ENCODE measurements at regions not wholly inside any gene's neighbourhood (a gene's known extent, or its start where the extent isn't known, plus 50 kb on each side); places are given as distances from the start of the nearest gene placed in this dataset.
"Not testable (repeated sequence)": the region's sequence is repeated elsewhere in the genome, so short reads cannot be mapped to it uniquely, and the experiment has no call there.

DNA sequence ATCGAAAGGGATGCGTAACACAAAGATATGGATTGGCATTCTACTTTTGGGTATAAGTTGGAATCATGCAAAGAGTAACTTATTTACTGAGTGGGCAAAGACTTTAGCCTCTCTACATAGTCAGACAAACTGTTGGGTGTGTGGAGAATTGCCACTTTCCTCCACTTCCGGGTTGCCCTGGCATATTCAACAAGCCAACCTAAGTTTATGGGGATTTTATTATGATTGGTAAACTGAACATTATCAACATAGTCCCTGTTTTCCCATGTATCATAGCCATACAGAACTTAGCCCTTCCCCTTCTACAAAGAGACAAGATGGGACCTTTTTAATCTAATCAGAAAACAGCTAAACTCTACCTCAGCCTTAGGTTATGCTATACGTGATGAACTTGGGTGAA is 121.6 kb downstream of the AGTR2 start:
- no peak for DNase-seq

DNA sequence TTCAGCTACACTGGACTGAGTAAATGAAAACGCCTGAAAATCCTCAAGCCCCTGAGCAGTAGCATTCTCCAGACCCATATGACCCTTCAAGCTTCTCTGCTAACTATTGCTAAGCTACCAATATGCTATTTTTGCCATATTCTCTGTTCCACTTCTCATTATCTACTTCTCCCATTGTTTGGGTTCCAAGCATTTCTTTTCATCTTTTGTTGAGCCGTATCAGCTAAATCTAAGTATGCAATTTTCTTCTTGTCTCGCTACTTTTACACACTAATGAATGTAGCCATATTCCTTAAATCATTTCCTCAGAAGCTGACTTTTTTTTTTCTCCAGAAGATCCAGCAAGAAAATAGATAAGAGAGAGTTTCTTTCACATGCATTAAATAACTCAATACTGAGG is 128.4 kb downstream of the AGTR2 start:
- no peak for DNase-seq

DNA sequence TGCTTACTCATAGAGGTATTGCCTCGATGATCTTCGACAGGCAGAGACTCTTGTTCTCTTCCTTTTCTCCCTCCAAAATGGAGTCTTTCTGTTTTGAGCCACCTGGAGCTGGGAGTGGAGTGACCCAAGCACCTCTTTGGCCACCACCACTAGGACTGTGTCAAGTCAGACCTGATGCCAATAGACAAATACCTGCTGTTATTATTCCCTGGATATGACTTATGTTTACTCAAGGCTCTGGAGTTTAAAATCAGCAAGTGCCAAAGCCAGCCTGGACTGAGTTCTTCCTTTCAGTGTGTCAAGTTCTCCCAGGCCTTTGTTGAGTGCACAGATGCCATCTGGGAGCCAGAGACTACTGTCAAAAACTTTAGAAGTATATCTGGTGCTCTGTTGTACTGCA is 130.2 kb upstream of the SLC6A14 start:
- DNase-seq = no peak

DNA sequence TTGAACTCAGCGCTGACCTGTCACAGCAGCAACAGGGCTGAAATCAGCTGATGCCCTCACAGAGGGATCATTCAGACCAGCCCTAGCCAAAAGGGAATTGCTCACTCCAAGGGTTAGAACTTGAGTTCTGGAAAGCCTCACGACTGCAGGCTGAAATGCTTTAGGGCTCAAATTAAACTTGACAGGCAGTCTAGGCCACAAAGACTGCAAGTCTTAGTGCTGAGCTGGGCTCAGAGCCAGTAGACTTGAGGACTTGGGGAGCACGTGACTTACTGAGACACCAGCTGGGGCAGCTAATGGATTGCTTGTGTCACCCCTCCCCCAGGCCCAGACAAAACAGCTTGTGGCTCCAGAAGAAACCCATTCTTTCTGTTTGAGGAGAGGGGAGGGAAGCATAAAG is 119.0 kb upstream of the SLC6A14 start:
- DNase-seq = peak; percentile 54

DNA sequence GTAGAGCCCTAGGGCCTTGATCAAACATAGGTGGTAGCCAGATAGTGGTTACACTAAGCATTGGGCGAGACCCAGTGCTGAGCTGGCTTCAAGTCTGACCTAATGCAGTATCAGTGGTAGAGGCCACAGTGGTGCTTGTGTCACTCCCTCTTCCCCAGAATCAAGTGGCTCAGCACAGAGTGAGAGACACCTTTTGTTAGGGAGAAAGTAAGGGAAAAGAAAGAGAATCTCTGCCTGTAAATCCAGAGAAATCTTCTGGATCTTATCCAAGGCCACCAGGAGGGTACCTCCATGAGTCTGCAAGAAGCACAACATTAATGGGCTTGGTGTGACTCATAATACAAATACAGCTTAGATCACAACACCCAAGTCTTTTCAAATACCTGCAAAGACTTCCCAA is 117.7 kb upstream of the SLC6A14 start:
- DNase-seq = no peak

DNA sequence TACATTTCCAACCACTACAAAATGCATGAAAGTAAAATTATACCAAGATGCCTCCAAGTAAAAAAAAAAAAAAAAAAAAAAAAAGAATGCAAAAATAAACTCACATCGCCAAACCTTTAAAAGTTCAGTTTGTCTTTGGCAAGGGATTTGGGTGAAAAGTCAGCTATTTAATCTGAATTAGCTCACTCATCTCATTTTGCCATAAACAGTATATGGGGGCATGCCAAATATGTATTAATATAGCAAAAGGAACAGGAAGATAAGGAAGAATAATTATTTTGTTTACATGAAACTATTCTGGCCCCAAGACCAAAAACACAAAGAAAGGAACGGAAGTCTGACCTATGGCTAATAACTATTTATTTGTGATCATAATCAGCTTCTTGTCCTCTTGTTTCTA is 114.7 kb upstream of the SLC6A14 start:
- no peak for DNase-seq

DNA sequence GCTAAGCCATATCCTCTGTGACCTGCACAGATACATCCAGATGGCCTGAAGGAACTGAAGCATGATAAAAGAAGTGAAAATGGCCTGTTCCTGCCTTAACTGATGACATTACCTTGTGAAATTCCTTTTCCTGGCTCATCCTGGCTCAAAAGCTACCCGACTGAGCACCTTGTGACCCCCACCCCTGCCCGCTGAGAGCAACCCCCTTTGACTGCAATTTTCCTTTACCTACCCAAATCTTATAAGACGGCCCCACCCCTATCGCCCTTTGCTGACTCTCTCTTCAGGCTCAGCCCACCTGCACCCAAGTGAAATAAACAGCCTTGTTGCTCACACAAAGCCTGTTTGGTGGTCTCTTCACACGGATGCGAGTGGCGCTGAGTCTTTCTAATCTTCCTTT is 104.4 kb upstream of the SLC6A14 start:
- not testable (repeated sequence) for DNase-seq

DNA sequence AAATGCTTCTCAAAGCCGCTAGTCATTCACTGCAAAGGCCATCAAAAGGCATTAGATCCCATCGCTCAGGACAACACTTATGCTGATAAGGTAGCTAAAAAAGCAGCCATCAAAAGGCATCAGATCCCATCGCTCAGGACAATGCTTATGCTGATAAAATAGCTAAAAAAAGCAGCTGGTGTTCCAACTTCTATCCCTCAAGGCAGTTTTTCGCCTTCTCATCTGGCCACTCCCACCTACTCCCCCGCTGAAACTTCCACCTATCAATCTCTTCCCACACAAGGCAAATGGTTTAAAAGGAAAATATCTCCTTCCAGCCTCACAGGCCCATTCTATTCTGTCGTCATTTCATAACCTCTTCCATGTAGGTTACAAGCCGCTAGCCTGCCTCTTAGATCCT is 101.6 kb upstream of the SLC6A14 start:
- not testable (repeated sequence) for DNase-seq

DNA sequence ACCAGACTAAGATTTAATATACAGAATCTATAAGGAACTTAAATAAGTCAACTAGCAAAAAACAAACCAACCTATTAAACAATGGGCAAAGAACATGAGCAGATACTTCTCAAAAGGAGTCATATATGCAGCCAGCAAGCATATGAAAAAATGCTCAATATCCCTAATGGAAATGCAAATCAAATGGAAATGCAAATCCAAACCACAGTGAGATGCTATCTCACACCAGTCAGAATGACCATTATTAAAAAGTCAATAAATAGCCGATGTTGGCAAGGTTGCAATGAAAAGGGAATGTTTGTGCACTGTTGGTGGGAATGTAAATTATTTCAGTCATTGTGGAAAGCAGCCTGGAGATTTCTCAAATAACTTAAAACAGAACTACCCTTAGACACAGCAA is 97.0 kb upstream of the SLC6A14 start:
- no peak for DNase-seq

DNA sequence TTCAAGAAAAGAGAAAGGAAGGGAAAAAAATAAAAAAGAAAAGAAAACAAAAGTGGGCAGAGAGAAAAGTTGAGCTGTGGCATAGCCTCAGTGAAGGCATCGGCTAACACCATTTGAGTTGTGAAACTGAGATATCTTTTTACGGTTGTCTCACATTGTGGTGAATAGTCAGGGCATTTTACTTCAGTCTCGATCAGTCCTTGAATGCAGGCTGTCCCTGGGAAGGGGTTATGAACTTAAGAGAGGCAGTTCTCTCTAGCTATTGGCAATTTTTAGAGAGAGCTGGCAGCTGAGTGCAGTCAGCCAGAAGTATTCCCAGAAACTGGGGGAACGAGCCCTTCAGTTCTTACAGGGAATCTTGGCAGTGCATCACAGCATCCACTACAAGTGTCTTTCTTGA is 93.5 kb upstream of the SLC6A14 start:
- DNase-seq = peak; percentile 0

DNA sequence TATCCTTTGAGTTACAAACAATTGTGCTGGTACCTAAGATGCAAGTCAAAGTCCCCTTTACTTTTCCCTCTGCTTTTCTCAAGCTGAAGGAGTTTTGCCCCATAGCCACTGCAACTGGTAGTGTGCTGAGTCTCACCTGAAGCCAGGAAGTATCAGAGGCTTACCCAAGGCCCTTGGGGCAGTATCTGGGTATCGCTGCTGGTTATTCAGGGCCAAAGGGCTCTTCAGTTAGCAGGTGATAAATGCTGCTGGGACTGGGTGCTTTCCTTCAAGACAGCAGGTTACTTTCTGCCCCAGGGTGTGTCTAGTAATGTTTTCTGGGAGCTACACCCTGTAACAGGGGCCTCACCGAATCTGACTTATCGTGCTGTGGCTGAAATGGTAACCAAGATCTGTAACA is 90.4 kb upstream of the SLC6A14 start:
- DNase-seq = no peak

DNA sequence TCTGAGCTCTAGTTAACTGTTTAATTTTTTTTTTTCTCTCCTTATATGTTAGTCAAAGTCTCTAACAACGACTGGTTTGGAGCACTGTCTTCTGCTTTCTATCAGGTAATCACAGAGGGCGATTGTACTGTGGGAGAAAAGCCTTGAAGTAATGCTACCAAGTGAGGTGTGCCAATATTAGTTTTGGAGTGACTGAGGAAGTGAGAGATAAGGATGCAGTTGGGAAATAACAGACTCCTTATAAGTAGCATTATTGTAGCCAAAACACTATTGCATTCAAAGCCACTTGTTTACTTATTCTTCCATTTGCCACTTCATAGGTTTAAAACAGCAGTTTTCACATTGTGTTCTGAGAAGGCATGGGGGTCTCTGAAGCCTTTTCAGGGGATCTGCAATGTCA is 79.1 kb upstream of the SLC6A14 start:
- DNase-seq = no peak

DNA sequence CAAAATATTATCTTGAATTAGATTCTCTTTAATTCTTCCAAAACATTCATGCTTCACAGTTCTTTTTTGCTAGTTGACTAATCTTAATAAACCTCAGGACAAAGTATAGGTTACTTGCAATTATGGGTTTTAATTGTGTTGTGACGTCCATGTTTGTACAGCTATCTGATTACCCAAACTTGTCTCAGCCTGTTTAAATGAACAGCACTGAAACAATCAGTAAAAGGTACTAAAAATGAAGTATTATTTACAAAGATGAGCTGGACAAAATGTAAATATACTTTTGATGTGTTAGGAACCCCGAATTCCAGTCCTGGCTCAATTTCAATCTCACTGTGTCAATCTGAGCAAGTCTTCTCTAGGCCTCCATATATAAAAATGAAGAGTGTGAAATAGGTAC is 57.4 kb upstream of the SLC6A14 start:
- DNase-seq = no peak

DNA sequence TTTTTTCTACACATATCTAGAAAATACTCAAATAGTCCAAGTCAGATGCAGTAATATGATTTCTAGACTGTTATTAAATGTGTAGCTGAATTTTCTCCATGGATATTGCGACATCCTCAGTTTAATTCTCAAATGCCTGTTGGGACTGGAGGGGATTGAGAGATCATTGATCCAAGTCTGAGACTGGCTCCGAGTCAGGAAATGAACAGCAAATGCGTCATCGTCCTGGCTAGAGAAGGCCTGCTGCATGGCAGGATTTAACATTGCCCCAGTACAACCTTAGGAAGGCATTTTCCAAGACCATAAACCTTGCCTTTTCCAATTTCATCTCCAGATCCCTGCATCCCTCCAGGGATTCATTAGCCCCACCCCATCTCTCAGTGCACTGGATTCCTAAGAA is 56.6 kb upstream of the SLC6A14 start:
- DNase-seq = no peak

DNA sequence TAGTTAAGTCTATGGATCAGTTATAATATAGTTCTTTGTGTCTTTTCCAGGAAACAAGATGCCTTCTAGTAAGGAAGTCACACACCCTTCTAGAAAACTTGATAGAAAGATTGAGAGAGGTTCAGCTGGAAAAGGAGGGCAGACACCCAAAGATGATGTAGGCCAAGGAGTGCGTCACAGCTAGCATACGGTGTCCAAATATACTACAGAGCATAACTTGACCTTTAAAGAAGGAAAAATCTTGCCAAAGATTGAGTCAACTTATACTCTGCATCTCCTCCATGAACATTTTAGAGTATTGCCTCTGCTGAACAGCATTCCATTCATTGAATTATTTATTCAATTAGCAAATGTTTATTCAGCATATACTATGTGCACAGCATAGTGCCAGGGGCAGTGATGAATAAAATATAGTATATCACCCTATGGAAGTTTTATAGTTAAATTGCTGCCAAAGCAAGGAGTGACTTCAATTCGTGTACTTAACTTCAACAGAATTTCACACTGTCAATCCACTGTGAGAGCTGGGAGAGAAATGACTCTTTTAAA is 51.9 kb upstream of the SLC6A14 start:
- DNase-seq = no peak
